ENCODE measurements at regions not wholly inside any gene's neighbourhood (a gene's known extent, or its start where the extent isn't known, plus 50 kb on each side); places are given as distances from the start of the nearest gene placed in this dataset.

DNA sequence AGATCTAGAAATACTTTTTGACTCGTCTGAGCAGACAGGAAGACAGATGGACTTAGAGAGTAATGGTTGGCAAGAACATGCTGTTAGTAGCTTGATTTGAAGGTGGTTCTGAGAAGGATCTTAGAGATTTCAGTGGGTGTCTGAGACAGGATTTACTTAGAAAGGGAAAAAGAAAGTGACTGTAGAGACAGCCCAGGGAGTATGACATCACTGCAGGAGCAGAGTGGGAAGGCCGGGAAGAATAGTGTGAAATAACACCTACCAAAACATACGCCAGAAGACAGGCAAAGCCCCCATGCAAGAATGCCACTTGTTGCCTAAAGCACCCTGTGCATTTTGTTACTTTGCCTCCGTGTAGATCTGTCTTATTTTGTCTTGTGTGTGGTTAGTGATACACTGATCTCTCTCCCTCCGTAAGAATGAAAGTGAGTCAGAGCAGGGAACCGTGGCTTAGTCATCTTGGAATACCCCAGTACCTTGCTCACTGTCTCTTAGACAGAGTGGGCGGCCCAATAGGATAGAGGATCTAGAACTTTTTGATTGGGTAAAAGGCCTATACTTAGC lies 161.3 kb upstream of the IFNG-AS1 start:
- peak overlapping the region; percentile 1 to 42 (median 24) for H3K4me3 Mint-ChIP-seq
- H3K9me3 Mint-ChIP-seq, result peaks cover 0 to 3% (median 0%) of the 10 kb centered on the region in 7 donors
- H3K27me3 Mint-ChIP-seq, result no peaks in the 10 kb centered on the region
- Histone ChIP-seq H3K4me1 (ENCODE audit: control insufficient read depth, insufficient read depth, low read length, poor library complexity, severe bottlenecking) (peaks cover 9% of the 10 kb centered on the region), H3K4me3 (ENCODE audit: low read depth, low read length) (peak overlapping the region; percentile 65), H3K36me3 (ENCODE audit: control insufficient read depth, insufficient read depth, low read length) (no peaks in the 10 kb centered on the region), H3K27ac (ENCODE audit: insufficient read depth, low read length, poor library complexity, severe bottlenecking) (no peak overlapping the region), H3K27me3 (ENCODE audit: control insufficient read depth, insufficient read depth, low read length) (no peaks in the 10 kb centered on the region), H3K9me3 (ENCODE audit: control insufficient read depth in 2 of 2, low read length in 2 of 2) (no peaks in the 10 kb centered on the region)
- ATAC-seq (ENCODE audit: low read depth in 2 of 2) (peak; percentile 66), DNase-seq (peak in 1 of 3 donors; percentile 27)
- H3K36me3 Mint-ChIP-seq, result no peaks in the 10 kb centered on the region
- H3K4me1 Mint-ChIP-seq, result peaks cover 7 to 15% (median 11%) of the 10 kb centered on the region in 4 donors
- H3K27ac Mint-ChIP-seq, result peak overlapping the region; percentile 18 to 28 (median 21)

DNA sequence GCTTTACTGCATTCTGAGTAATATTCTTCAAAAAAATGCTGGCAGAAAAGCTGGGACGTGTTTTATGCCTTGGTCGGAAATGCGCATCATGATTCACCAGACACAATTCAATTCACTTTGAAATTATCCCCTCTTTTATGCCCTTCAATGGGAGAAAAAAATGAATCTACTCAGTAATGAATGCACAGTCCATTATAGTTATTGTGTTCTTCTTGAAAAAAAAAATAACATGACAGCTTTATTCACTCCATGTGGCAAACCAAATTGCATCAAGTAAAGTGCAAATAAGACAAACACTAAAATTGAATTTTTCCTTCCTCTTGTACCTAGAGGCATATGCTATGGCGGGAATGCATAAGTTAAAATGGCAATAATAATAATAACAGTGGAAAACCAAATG lies 159.4 kb upstream of the IFNG-AS1 start:
- Histone ChIP-seq H3K27me3 (ENCODE audit: control insufficient read depth, insufficient read depth, low read length) (no peaks in the 10 kb centered on the region), H3K9me3 (ENCODE audit: control insufficient read depth in 2 of 2, low read length in 2 of 2) (no peaks in the 10 kb centered on the region), H3K27ac (ENCODE audit: insufficient read depth, low read length, poor library complexity, severe bottlenecking) (no peak overlapping the region), H3K4me1 (ENCODE audit: control insufficient read depth, insufficient read depth, low read length, poor library complexity, severe bottlenecking) (peaks cover 9% of the 10 kb centered on the region), H3K4me3 (ENCODE audit: low read depth, low read length) (no peak overlapping the region), H3K36me3 (ENCODE audit: control insufficient read depth, insufficient read depth, low read length) (no peaks in the 10 kb centered on the region)
- DNase-seq (no peak), ATAC-seq (ENCODE audit: low read depth in 2 of 2) (no peak)
- H3K27me3 Mint-ChIP-seq, result no peaks in the 10 kb centered on the region
- H3K36me3 Mint-ChIP-seq, result no peaks in the 10 kb centered on the region
- H3K4me3 Mint-ChIP-seq, result no peak overlapping the region
- H3K9me3 Mint-ChIP-seq, result peaks cover 0 to 3% (median 0%) of the 10 kb centered on the region in 7 donors
- H3K27ac Mint-ChIP-seq, result no peak overlapping the region
- peaks cover 7 to 15% (median 11%) of the 10 kb centered on the region in 4 donors for H3K4me1 Mint-ChIP-seq

DNA sequence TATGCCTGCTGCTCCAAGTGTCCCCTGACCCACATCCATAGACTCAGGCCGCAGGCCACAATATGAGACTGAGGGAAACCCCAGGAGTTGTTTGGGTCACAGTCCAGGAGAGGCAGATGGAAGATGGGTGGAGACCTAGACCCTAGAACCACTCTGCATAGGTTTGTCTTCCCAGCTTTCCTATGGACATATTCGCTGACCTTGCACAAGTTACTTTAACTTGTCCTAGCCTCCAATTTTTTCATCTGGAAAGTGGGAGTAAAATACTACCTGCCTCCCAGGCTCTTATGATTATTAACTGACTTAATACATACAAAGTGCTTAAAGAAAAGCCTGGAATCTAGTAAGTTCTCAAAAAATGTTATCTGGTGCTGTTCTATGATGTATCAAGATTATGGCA lies 157.1 kb upstream of the IFNG-AS1 start:
- H3K27me3 Mint-ChIP-seq, result peaks cover 4% of the 10 kb centered on the region
- H3K27me3 ChIP-seq (ENCODE audit: control insufficient read depth, insufficient read depth, low read length), result no peaks in the 10 kb centered on the region
- no peak overlapping the region for H3K4me3 ChIP-seq (ENCODE audit: low read depth, low read length)
- H3K9me3 Mint-ChIP-seq, result peaks cover 0 to 5% (median 0%) of the 10 kb centered on the region in 7 donors
- H3K36me3 ChIP-seq (ENCODE audit: control insufficient read depth, insufficient read depth, low read length), result no peaks in the 10 kb centered on the region
- H3K4me3 Mint-ChIP-seq, result no peak overlapping the region
- H3K36me3 Mint-ChIP-seq, result no peaks in the 10 kb centered on the region
- peaks cover 7 to 15% (median 11%) of the 10 kb centered on the region in 4 donors for H3K4me1 Mint-ChIP-seq
- no peak overlapping the region for H3K27ac Mint-ChIP-seq
- DNase-seq (no peak), ATAC-seq (ENCODE audit: low read depth in 2 of 2) (no peak)
- peaks cover 9% of the 10 kb centered on the region for H3K4me1 ChIP-seq (ENCODE audit: control insufficient read depth, insufficient read depth, low read length, poor library complexity, severe bottlenecking)
- no peak overlapping the region for H3K27ac ChIP-seq (ENCODE audit: insufficient read depth, low read length, poor library complexity, severe bottlenecking)
- H3K9me3 ChIP-seq (ENCODE audit: control insufficient read depth in 2 of 2, low read length in 2 of 2), result no peaks in the 10 kb centered on the region

DNA sequence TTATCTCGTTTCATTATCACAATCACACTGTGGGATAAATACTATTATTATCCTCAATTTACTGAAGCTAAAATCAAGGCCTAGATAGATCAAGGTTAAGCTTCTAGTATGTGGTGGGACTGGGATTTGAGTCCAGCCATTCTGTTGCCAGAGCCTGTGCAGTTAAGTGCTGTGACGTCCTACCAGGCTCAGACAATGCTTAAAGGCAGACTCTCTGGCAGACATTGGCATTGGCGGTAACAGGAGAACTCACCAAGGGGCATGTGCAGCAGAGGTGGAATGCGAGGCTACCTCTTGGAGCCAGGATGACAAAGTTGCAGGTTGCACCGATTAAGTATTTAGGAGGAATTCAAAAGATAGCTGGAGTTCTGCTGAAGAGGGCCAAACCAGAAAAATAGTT lies 155.6 kb upstream of the IFNG-AS1 start:
- ATAC-seq (ENCODE audit: low read depth in 2 of 2) (no peak), DNase-seq (no peak)
- Mint-ChIP-seq H3K27me3 (peaks cover 6% of the 10 kb centered on the region), H3K4me3 (no peak overlapping the region), H3K9me3 (peaks cover 0 to 5% (median 0%) of the 10 kb centered on the region in 7 donors), H3K36me3 (no peaks in the 10 kb centered on the region), H3K27ac (no peak overlapping the region), H3K4me1 (peaks cover 0 to 4% (median 1%) of the 10 kb centered on the region in 4 donors)
- Histone ChIP-seq H3K4me1 (ENCODE audit: control insufficient read depth, insufficient read depth, low read length, poor library complexity, severe bottlenecking) (no peaks in the 10 kb centered on the region), H3K36me3 (ENCODE audit: control insufficient read depth, insufficient read depth, low read length) (no peaks in the 10 kb centered on the region), H3K27ac (ENCODE audit: insufficient read depth, low read length, poor library complexity, severe bottlenecking) (no peak overlapping the region), H3K4me3 (ENCODE audit: low read depth, low read length) (no peak overlapping the region), H3K9me3 (ENCODE audit: control insufficient read depth in 2 of 2, low read length in 2 of 2) (peaks cover 0 to 6% of the 10 kb centered on the region in 2 experiments), H3K27me3 (ENCODE audit: control insufficient read depth, insufficient read depth, low read length) (no peaks in the 10 kb centered on the region)

DNA sequence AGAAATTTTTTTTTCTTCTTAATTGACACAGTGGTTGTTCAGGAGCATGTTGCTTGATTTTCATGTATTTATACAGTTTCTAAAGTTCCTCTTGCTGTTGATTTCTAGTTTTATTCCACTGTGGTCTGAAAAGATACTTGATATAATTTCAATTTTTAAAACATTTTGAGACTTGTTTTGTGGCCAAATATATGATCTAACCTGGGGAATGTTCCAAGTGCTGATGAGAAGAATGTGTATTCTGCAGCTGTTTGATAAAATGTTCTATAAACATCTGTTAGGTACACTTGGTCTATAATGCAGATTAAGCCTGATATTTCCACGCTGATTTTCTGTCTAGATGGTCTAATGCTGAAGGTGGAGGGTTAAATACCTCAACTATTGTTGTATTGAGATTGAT lies 151.4 kb upstream of the IFNG-AS1 start:
- H3K4me3 ChIP-seq (ENCODE audit: low read depth, low read length), result no peak overlapping the region
- no peaks in the 10 kb centered on the region for H3K4me1 ChIP-seq (ENCODE audit: control insufficient read depth, insufficient read depth, low read length, poor library complexity, severe bottlenecking)
- DNase-seq, result no peak
- no peak overlapping the region for H3K27ac Mint-ChIP-seq
- no peak for ATAC-seq (ENCODE audit: low read depth in 2 of 2)
- no peaks in the 10 kb centered on the region for H3K36me3 Mint-ChIP-seq
- H3K27ac ChIP-seq (ENCODE audit: insufficient read depth, low read length, poor library complexity, severe bottlenecking), result no peak overlapping the region
- H3K4me1 Mint-ChIP-seq, result no peaks in the 10 kb centered on the region
- no peak overlapping the region for H3K4me3 Mint-ChIP-seq
- H3K27me3 Mint-ChIP-seq, result peaks cover 16% of the 10 kb centered on the region
- no peaks in the 10 kb centered on the region for H3K36me3 ChIP-seq (ENCODE audit: control insufficient read depth, insufficient read depth, low read length)
- H3K9me3 Mint-ChIP-seq, result peaks cover 0 to 10% (median 6%) of the 10 kb centered on the region in 7 donors
- no peaks in the 10 kb centered on the region for H3K27me3 ChIP-seq (ENCODE audit: control insufficient read depth, insufficient read depth, low read length)
- H3K9me3 ChIP-seq (ENCODE audit: control insufficient read depth in 2 of 2, low read length in 2 of 2), result peaks cover 0 to 10% of the 10 kb centered on the region in 2 experiments

DNA sequence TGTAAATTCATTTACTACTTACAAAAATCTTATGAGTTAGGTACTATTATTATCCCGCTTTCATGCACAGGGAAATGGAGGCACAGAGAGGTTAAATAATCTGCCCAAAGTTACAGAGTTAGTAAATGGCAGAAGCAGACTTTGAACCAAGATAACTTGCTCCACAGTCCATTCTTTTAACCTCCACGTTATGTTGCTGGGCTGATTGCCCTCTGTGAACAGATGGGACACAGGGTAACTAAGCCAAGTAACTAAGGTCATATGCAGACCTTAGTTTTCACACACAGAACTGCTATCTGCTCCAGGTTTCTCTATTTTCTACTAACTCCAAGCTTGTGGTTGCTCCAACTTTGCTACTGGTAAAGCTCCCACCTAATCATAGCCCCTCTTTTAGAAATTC lies 147.1 kb upstream of the IFNG-AS1 start:
- Histone ChIP-seq H3K4me1 (ENCODE audit: control insufficient read depth, insufficient read depth, low read length, poor library complexity, severe bottlenecking) (no peaks in the 10 kb centered on the region), H3K27ac (ENCODE audit: insufficient read depth, low read length, poor library complexity, severe bottlenecking) (no peak overlapping the region), H3K9me3 (ENCODE audit: control insufficient read depth in 2 of 2, low read length in 2 of 2) (peaks cover 0 to 10% of the 10 kb centered on the region in 2 experiments), H3K4me3 (ENCODE audit: low read depth, low read length) (no peak overlapping the region), H3K36me3 (ENCODE audit: control insufficient read depth, insufficient read depth, low read length) (no peaks in the 10 kb centered on the region), H3K27me3 (ENCODE audit: control insufficient read depth, insufficient read depth, low read length) (no peaks in the 10 kb centered on the region)
- no peaks in the 10 kb centered on the region for H3K36me3 Mint-ChIP-seq
- DNase-seq, result no peak
- H3K4me1 Mint-ChIP-seq, result no peaks in the 10 kb centered on the region
- ATAC-seq (ENCODE audit: low read depth in 2 of 2), result no peak
- H3K4me3 Mint-ChIP-seq, result no peak overlapping the region
- no peak overlapping the region for H3K27ac Mint-ChIP-seq
- H3K27me3 Mint-ChIP-seq, result peaks cover 12% of the 10 kb centered on the region
- H3K9me3 Mint-ChIP-seq, result peaks cover 0 to 12% (median 6%) of the 10 kb centered on the region in 7 donors

DNA sequence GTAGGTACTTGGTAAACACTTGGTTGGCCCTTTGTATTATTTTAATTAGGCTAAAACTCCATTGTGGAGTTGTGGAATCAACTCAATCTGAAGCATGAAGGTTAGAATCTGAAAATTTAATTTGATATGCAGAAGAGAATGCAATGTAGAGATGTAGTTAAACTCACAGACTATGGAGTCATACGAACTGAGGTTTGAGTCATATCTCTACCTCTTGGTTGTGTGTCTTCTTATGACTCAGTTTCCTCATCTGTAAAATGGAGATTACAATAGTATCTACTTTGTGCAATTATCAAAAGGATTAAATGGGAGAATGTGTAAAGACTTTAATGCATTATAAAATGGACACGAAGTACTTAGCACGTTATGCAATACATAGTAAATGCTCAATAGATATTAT lies 146.0 kb upstream of the IFNG-AS1 start:
- no peak overlapping the region for H3K4me3 Mint-ChIP-seq
- Histone ChIP-seq H3K36me3 (ENCODE audit: control insufficient read depth, insufficient read depth, low read length) (no peaks in the 10 kb centered on the region), H3K27me3 (ENCODE audit: control insufficient read depth, insufficient read depth, low read length) (no peaks in the 10 kb centered on the region), H3K4me1 (ENCODE audit: control insufficient read depth, insufficient read depth, low read length, poor library complexity, severe bottlenecking) (no peaks in the 10 kb centered on the region), H3K4me3 (ENCODE audit: low read depth, low read length) (no peak overlapping the region), H3K9me3 (ENCODE audit: control insufficient read depth in 2 of 2, low read length in 2 of 2) (peaks cover 0 to 8% of the 10 kb centered on the region in 2 experiments), H3K27ac (ENCODE audit: insufficient read depth, low read length, poor library complexity, severe bottlenecking) (no peak overlapping the region)
- H3K4me1 Mint-ChIP-seq, result no peaks in the 10 kb centered on the region
- H3K9me3 Mint-ChIP-seq, result peaks cover 0 to 12% (median 6%) of the 10 kb centered on the region in 7 donors
- no peak overlapping the region for H3K27ac Mint-ChIP-seq
- H3K27me3 Mint-ChIP-seq, result peaks cover 12% of the 10 kb centered on the region
- DNase-seq (no peak), ATAC-seq (ENCODE audit: low read depth in 2 of 2) (no peak)
- H3K36me3 Mint-ChIP-seq, result no peaks in the 10 kb centered on the region

DNA sequence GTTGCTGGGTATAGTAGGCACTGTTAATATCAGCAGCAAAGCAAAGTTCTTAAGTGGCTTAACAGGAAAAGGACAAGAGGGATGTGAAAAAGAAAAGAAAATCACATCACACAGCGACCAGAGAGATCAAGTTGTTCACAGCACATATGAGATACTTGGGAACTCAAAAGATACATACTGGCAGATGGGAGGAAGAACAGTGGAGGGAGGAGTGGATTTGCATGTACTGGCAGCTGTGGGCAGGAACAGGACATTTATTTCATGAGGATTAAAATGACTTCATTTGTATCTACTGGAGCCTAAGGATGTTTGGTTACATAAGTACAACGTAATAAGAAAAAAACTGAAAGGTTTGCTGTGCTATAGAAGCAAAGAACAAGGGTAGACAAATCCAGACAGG lies 136.5 kb upstream of the IFNG-AS1 start:
- peaks cover 0 to 2% (median 0%) of the 10 kb centered on the region in 7 donors for H3K9me3 Mint-ChIP-seq
- H3K27ac ChIP-seq (ENCODE audit: insufficient read depth, low read length, poor library complexity, severe bottlenecking), result no peak overlapping the region
- ATAC-seq (ENCODE audit: low read depth in 2 of 2) (no peak), DNase-seq (no peak)
- H3K4me1 ChIP-seq (ENCODE audit: control insufficient read depth, insufficient read depth, low read length, poor library complexity, severe bottlenecking), result no peaks in the 10 kb centered on the region
- H3K27ac Mint-ChIP-seq, result no peak overlapping the region
- no peaks in the 10 kb centered on the region for H3K36me3 Mint-ChIP-seq
- peaks cover 0 to 6% (median 0%) of the 10 kb centered on the region in 4 donors for H3K4me1 Mint-ChIP-seq
- H3K4me3 Mint-ChIP-seq, result no peak overlapping the region
- H3K27me3 ChIP-seq (ENCODE audit: control insufficient read depth, insufficient read depth, low read length), result no peaks in the 10 kb centered on the region
- H3K4me3 ChIP-seq (ENCODE audit: low read depth, low read length), result no peak overlapping the region
- H3K36me3 ChIP-seq (ENCODE audit: control insufficient read depth, insufficient read depth, low read length), result no peaks in the 10 kb centered on the region
- no peaks in the 10 kb centered on the region for H3K9me3 ChIP-seq (ENCODE audit: control insufficient read depth in 2 of 2, low read length in 2 of 2)
- H3K27me3 Mint-ChIP-seq, result peaks cover 10% of the 10 kb centered on the region

Measured in CD4-positive, CD25-positive, alpha-beta regulatory T cell (primary cell).